A673 (cell line): ENCODE measurements at regions not wholly inside any gene's neighbourhood (a gene's known extent, or its start where the extent isn't known, plus 50 kb on each side); places are given as distances from the start of the nearest gene placed in this dataset.

Experiments
- EZH2 ChIP-seq: fragments of 200-600 bp; sonication (generic); IDR thresholded peaks from 2 replicates; pipeline ENCODE4 v1.6.1; 2017; ENCODE audit warnings: borderline replicate concordance, low read depth, mild to moderate bottlenecking, mixed read lengths, antibody characterized with exemption, low read length; ENCODE audit not compliant: poor library complexity, severe bottlenecking
- TF ChIP-seq, protein P1 (sequence below): fragments of 300-800, 200-600 bp; sonication (generic); conservative IDR thresholded peaks from 2 replicates; pipeline ENCODE4 v1.5.1; 2017; ENCODE audit warnings: low read depth, mild to moderate bottlenecking, antibody characterized with exemption, low read length, moderate library complexity, mixed read lengths

DNA sequence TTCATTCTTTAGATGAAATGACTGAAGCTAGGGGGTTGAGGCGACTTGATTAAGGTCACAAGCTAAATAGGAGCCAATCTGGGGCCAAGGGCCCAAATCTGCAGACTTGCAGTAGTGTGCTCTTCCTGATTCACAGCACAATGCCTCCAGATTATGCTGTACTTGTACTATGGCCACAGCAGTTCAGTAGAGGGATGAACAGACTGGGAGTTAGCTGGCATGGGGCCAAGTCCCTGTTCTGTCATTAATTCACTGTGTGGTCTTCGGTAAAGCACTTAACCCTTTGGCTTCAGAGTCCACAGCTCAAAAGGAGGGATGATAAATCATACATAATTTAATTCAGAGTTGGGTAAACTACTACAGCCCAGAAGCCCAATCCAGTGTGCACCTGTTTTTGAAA is 196.8 kb downstream of the XPNPEP1 start:
- TF ChIP-seq, protein P1, sequence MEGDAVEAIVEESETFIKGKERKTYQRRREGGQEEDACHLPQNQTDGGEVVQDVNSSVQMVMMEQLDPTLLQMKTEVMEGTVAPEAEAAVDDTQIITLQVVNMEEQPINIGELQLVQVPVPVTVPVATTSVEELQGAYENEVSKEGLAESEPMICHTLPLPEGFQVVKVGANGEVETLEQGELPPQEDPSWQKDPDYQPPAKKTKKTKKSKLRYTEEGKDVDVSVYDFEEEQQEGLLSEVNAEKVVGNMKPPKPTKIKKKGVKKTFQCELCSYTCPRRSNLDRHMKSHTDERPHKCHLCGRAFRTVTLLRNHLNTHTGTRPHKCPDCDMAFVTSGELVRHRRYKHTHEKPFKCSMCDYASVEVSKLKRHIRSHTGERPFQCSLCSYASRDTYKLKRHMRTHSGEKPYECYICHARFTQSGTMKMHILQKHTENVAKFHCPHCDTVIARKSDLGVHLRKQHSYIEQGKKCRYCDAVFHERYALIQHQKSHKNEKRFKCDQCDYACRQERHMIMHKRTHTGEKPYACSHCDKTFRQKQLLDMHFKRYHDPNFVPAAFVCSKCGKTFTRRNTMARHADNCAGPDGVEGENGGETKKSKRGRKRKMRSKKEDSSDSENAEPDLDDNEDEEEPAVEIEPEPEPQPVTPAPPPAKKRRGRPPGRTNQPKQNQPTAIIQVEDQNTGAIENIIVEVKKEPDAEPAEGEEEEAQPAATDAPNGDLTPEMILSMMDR = no peak
- TF ChIP-seq EZH2 = no peak
